ENCODE measurements at regions not wholly inside any gene's neighbourhood (a gene's known extent, or its start where the extent isn't known, plus 50 kb on each side); places are given as distances from the start of the nearest gene placed in this dataset.

- TF ChIP-seq, protein P1, sequence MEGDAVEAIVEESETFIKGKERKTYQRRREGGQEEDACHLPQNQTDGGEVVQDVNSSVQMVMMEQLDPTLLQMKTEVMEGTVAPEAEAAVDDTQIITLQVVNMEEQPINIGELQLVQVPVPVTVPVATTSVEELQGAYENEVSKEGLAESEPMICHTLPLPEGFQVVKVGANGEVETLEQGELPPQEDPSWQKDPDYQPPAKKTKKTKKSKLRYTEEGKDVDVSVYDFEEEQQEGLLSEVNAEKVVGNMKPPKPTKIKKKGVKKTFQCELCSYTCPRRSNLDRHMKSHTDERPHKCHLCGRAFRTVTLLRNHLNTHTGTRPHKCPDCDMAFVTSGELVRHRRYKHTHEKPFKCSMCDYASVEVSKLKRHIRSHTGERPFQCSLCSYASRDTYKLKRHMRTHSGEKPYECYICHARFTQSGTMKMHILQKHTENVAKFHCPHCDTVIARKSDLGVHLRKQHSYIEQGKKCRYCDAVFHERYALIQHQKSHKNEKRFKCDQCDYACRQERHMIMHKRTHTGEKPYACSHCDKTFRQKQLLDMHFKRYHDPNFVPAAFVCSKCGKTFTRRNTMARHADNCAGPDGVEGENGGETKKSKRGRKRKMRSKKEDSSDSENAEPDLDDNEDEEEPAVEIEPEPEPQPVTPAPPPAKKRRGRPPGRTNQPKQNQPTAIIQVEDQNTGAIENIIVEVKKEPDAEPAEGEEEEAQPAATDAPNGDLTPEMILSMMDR (IDR thresholded peaks at IDR 0.05; ENCODE audit: low read depth, low read length, poor library complexity, severe bottlenecking) = no peak
- TF ChIP-seq EZH2phosphoT487 (IDR thresholded peaks at IDR 0.05; ENCODE audit: borderline replicate concordance, low read length) = no peak
Measured at GRCh38 chr13:37360556-37360955, 238.0 kb downstream of the POSTN start.

Data from DOHH2 (cell line).